ENCODE measurements at regions not wholly inside any gene's neighbourhood (a gene's known extent, or its start where the extent isn't known, plus 50 kb on each side); places are given as distances from the start of the nearest gene placed in this dataset.

- in situ Hi-C loops (cut with MboI; ENCODE audit: low sequenced_read_pairs, unreplicated experiment) = no loop called here
- no peak for DNase-seq (ENCODE audit: low spot score)
Measured at GRCh38 chr7:112395411-112395810, 54.8 kb upstream of the IFRD1 start.

GRCh38 chr7:112395893-112396292 lies 54.4 kb upstream of the IFRD1 start:
- no peak for TF ChIP-seq CTCF (IDR thresholded peaks at IDR 0.05; ENCODE audit: borderline replicate concordance, control extremely low read depth, extremely low read depth, insufficient read depth, missing control alignments)
- in situ Hi-C loops (cut with MboI; ENCODE audit: low sequenced_read_pairs, unreplicated experiment) = no loop called here
- no peak for DNase-seq (ENCODE audit: low spot score)

More at GRCh38 chr7:112395411-112395810, 54.8 kb upstream of the IFRD1 start:
- no peak for TF ChIP-seq CTCF (IDR thresholded peaks at IDR 0.05; ENCODE audit: borderline replicate concordance, control extremely low read depth, extremely low read depth, insufficient read depth, missing control alignments)

GRCh38 chr7:112398534-112398933 lies 51.7 kb upstream of the IFRD1 start:
- DNase-seq (ENCODE audit: low spot score) = no peak
- no peak for TF ChIP-seq CTCF (IDR thresholded peaks at IDR 0.05; ENCODE audit: borderline replicate concordance, control extremely low read depth, extremely low read depth, insufficient read depth, missing control alignments)
- in situ Hi-C loops (cut with MboI; ENCODE audit: low sequenced_read_pairs, unreplicated experiment) = no loop called here

GRCh38 chr7:112399501-112399900 lies 50.8 kb upstream of the IFRD1 start:
- no peak for DNase-seq (ENCODE audit: low spot score)
- no peak for TF ChIP-seq CTCF (IDR thresholded peaks at IDR 0.05; ENCODE audit: borderline replicate concordance, control extremely low read depth, extremely low read depth, insufficient read depth, missing control alignments)
- in situ Hi-C loops (cut with MboI; ENCODE audit: low sequenced_read_pairs, unreplicated experiment) = no loop called here

- no peak for DNase-seq (ENCODE audit: low spot score)
- no peak for TF ChIP-seq CTCF (IDR thresholded peaks at IDR 0.05; ENCODE audit: borderline replicate concordance, control extremely low read depth, extremely low read depth, insufficient read depth, missing control alignments)
- in situ Hi-C loops (cut with MboI; ENCODE audit: low sequenced_read_pairs, unreplicated experiment) = loop anchor here (10.0 kb wide), 1 partner anchor 655 kb away; no protein-coding TSS in a partner anchor
Measured at GRCh38 chr7:112400141-112400540, 50.1 kb upstream of the IFRD1 start.

All from GM13976 (cell line).